ENCODE measurements at regions not wholly inside any gene's neighbourhood (a gene's known extent, or its start where the extent isn't known, plus 50 kb on each side); places are given as distances from the start of the nearest gene placed in this dataset.

DNA sequence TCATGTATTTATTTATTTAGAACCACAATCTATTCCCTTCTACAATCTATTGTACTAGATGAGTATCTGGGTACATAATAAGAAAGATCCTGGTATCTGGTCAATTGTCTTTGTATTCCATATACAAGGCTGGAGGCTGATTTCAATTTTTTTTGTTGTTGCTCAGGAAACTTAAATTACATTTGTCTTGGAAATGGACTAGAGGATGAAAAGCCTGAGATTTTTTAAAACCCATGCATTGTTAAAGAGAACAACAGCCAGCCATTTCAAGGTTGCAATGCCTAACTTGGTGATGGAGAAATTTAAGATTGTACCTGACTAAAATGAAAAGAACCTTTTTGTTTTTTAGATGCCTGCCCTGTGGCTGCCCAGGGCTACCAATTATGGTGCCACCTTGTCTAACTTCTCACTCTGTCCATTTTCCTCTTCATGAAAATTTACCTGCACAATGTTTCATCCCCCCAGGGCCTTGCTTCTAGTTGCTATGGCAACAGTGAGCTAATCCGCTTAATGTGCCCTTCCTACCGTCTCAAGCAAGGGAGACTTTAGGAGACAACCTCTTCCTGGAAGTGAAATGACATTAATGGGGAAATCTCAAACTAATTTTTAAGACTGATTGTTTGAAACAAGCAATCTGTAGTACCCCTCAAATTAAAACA is 203.7 kb upstream of the PHYHIPL start:
- Mint-ChIP-seq H3K4me3 (no peak overlapping the region), H3K27me3 (ENCODE audit: low read depth) (peaks cover 26% of the 10 kb centered on the region), H3K4me1 (peaks cover 32% of the 10 kb centered on the region), H3K27ac (no peak overlapping the region), H3K36me3 (no peaks in the 10 kb centered on the region), H3K9me3 (no peaks in the 10 kb centered on the region)
- no peak for DNase-seq (ENCODE audit: low spot score)
- TF ChIP-seq MYBL2 (CRISPR knock-in tag; IDR thresholded peaks at IDR 0.05) = no peak
- no peak for TF ChIP-seq ZNF121 (CRISPR knock-in tag; IDR thresholded peaks at IDR 0.05)
- no peak for TF ChIP-seq KAT7 (CRISPR knock-in tag; IDR thresholded peaks at IDR 0.05; ENCODE audit: borderline replicate concordance)
- TF ChIP-seq GTF2I (CRISPR knock-in tag; conservative IDR thresholded peaks at IDR 0.05) = no peak
- TF ChIP-seq, protein P1, sequence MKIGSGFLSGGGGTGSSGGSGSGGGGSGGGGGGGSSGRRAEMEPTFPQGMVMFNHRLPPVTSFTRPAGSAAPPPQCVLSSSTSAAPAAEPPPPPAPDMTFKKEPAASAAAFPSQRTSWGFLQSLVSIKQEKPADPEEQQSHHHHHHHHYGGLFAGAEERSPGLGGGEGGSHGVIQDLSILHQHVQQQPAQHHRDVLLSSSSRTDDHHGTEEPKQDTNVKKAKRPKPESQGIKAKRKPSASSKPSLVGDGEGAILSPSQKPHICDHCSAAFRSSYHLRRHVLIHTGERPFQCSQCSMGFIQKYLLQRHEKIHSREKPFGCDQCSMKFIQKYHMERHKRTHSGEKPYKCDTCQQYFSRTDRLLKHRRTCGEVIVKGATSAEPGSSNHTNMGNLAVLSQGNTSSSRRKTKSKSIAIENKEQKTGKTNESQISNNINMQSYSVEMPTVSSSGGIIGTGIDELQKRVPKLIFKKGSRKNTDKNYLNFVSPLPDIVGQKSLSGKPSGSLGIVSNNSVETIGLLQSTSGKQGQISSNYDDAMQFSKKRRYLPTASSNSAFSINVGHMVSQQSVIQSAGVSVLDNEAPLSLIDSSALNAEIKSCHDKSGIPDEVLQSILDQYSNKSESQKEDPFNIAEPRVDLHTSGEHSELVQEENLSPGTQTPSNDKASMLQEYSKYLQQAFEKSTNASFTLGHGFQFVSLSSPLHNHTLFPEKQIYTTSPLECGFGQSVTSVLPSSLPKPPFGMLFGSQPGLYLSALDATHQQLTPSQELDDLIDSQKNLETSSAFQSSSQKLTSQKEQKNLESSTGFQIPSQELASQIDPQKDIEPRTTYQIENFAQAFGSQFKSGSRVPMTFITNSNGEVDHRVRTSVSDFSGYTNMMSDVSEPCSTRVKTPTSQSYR (CRISPR knock-in tag; IDR thresholded peaks at IDR 0.05) = no peak
- TF ChIP-seq NFATC4 (CRISPR knock-in tag; IDR thresholded peaks at IDR 0.05) = no peak
- TF ChIP-seq, protein P2, sequence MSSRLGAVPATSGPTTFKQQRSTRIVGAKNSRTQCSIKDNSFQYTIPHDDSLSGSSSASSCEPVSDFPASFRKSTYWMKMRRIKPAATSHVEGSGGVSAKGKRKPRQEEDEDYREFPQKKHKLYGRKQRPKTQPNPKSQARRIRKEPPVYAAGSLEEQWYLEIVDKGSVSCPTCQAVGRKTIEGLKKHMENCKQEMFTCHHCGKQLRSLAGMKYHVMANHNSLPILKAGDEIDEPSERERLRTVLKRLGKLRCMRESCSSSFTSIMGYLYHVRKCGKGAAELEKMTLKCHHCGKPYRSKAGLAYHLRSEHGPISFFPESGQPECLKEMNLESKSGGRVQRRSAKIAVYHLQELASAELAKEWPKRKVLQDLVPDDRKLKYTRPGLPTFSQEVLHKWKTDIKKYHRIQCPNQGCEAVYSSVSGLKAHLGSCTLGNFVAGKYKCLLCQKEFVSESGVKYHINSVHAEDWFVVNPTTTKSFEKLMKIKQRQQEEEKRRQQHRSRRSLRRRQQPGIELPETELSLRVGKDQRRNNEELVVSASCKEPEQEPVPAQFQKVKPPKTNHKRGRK (CRISPR knock-in tag; IDR thresholded peaks at IDR 0.05; ENCODE audit: borderline replicate concordance) = no peak
- no peak for TF ChIP-seq FOXP1 (CRISPR knock-in tag; IDR thresholded peaks at IDR 0.05; ENCODE audit: borderline replicate concordance)
- TF ChIP-seq, protein P3, sequence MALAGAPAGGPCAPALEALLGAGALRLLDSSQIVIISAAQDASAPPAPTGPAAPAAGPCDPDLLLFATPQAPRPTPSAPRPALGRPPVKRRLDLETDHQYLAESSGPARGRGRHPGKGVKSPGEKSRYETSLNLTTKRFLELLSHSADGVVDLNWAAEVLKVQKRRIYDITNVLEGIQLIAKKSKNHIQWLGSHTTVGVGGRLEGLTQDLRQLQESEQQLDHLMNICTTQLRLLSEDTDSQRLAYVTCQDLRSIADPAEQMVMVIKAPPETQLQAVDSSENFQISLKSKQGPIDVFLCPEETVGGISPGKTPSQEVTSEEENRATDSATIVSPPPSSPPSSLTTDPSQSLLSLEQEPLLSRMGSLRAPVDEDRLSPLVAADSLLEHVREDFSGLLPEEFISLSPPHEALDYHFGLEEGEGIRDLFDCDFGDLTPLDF (CRISPR knock-in tag; IDR thresholded peaks at IDR 0.05) = no peak
- TF ChIP-seq, protein P4, sequence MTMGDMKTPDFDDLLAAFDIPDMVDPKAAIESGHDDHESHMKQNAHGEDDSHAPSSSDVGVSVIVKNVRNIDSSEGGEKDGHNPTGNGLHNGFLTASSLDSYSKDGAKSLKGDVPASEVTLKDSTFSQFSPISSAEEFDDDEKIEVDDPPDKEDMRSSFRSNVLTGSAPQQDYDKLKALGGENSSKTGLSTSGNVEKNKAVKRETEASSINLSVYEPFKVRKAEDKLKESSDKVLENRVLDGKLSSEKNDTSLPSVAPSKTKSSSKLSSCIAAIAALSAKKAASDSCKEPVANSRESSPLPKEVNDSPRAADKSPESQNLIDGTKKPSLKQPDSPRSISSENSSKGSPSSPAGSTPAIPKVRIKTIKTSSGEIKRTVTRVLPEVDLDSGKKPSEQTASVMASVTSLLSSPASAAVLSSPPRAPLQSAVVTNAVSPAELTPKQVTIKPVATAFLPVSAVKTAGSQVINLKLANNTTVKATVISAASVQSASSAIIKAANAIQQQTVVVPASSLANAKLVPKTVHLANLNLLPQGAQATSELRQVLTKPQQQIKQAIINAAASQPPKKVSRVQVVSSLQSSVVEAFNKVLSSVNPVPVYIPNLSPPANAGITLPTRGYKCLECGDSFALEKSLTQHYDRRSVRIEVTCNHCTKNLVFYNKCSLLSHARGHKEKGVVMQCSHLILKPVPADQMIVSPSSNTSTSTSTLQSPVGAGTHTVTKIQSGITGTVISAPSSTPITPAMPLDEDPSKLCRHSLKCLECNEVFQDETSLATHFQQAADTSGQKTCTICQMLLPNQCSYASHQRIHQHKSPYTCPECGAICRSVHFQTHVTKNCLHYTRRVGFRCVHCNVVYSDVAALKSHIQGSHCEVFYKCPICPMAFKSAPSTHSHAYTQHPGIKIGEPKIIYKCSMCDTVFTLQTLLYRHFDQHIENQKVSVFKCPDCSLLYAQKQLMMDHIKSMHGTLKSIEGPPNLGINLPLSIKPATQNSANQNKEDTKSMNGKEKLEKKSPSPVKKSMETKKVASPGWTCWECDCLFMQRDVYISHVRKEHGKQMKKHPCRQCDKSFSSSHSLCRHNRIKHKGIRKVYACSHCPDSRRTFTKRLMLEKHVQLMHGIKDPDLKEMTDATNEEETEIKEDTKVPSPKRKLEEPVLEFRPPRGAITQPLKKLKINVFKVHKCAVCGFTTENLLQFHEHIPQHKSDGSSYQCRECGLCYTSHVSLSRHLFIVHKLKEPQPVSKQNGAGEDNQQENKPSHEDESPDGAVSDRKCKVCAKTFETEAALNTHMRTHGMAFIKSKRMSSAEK (CRISPR knock-in tag; IDR thresholded peaks at IDR 0.05; ENCODE audit: borderline replicate concordance) = no peak
- no peak for TF ChIP-seq RORB (CRISPR knock-in tag; IDR thresholded peaks at IDR 0.05)
- TF ChIP-seq, protein P5, sequence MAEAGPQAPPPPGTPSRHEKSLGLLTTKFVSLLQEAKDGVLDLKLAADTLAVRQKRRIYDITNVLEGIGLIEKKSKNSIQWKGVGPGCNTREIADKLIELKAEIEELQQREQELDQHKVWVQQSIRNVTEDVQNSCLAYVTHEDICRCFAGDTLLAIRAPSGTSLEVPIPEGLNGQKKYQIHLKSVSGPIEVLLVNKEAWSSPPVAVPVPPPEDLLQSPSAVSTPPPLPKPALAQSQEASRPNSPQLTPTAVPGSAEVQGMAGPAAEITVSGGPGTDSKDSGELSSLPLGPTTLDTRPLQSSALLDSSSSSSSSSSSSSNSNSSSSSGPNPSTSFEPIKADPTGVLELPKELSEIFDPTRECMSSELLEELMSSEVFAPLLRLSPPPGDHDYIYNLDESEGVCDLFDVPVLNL (CRISPR knock-in tag; IDR thresholded peaks at IDR 0.05; ENCODE audit: borderline replicate concordance, low read depth) = no peak
- TF ChIP-seq, protein P6, sequence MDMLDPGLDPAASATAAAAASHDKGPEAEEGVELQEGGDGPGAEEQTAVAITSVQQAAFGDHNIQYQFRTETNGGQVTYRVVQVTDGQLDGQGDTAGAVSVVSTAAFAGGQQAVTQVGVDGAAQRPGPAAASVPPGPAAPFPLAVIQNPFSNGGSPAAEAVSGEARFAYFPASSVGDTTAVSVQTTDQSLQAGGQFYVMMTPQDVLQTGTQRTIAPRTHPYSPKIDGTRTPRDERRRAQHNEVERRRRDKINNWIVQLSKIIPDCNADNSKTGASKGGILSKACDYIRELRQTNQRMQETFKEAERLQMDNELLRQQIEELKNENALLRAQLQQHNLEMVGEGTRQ (CRISPR knock-in tag; IDR thresholded peaks at IDR 0.05) = no peak
- TF ChIP-seq, protein P7, sequence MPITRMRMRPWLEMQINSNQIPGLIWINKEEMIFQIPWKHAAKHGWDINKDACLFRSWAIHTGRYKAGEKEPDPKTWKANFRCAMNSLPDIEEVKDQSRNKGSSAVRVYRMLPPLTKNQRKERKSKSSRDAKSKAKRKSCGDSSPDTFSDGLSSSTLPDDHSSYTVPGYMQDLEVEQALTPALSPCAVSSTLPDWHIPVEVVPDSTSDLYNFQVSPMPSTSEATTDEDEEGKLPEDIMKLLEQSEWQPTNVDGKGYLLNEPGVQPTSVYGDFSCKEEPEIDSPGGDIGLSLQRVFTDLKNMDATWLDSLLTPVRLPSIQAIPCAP (CRISPR knock-in tag; IDR thresholded peaks at IDR 0.05) = no peak
- no peak for TF ChIP-seq ZNF263 (CRISPR knock-in tag; IDR thresholded peaks at IDR 0.05; ENCODE audit: low read depth)
- TF ChIP-seq RELA (CRISPR knock-in tag; IDR thresholded peaks at IDR 0.05; ENCODE audit: borderline replicate concordance) = no peak
- no peak for TF ChIP-seq JAZF1 (CRISPR knock-in tag; IDR thresholded peaks at IDR 0.05)
- TF ChIP-seq SMAD3 (CRISPR knock-in tag; IDR thresholded peaks at IDR 0.05; ENCODE audit: borderline replicate concordance) = no peak
- no peak for TF ChIP-seq FOXK1 (CRISPR knock-in tag; IDR thresholded peaks at IDR 0.05)
- TF ChIP-seq, protein P8, sequence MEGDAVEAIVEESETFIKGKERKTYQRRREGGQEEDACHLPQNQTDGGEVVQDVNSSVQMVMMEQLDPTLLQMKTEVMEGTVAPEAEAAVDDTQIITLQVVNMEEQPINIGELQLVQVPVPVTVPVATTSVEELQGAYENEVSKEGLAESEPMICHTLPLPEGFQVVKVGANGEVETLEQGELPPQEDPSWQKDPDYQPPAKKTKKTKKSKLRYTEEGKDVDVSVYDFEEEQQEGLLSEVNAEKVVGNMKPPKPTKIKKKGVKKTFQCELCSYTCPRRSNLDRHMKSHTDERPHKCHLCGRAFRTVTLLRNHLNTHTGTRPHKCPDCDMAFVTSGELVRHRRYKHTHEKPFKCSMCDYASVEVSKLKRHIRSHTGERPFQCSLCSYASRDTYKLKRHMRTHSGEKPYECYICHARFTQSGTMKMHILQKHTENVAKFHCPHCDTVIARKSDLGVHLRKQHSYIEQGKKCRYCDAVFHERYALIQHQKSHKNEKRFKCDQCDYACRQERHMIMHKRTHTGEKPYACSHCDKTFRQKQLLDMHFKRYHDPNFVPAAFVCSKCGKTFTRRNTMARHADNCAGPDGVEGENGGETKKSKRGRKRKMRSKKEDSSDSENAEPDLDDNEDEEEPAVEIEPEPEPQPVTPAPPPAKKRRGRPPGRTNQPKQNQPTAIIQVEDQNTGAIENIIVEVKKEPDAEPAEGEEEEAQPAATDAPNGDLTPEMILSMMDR (IDR thresholded peaks at IDR 0.05) = no peak
- ChIA-PET CTCF (no interaction called here), POLR2A (no interaction called here)
- no peak for ATAC-seq
